WI38 (cell line): ENCODE measurements at regions not wholly inside any gene's neighbourhood (a gene's known extent, or its start where the extent isn't known, plus 50 kb on each side); places are given as distances from the start of the nearest gene placed in this dataset.
"Not testable (repeated sequence)": the region's sequence is repeated elsewhere in the genome, so short reads cannot be mapped to it uniquely, and the experiment has no call there.

ENCODE experiments used
- H3K4me3 ChIP-seq: 2 replicates; pipeline ENCODE4 v1.5.1; 2011; ENCODE audit warnings: low read depth, mild to moderate bottlenecking, control low read depth, low read length
- TF ChIP-seq, protein P1 (sequence below): IDR thresholded peaks from 2 replicates; pipeline ENCODE4 v1.5.1; 2012; ENCODE audit warnings: low read depth, mild to moderate bottlenecking, control low read depth, low read length

GRCh38 chr2:163123526-163123925 lies 285.0 kb upstream of the KCNH7 start:
- H3K4me3 ChIP-seq = no peak overlapping the region
- TF ChIP-seq, protein P1, sequence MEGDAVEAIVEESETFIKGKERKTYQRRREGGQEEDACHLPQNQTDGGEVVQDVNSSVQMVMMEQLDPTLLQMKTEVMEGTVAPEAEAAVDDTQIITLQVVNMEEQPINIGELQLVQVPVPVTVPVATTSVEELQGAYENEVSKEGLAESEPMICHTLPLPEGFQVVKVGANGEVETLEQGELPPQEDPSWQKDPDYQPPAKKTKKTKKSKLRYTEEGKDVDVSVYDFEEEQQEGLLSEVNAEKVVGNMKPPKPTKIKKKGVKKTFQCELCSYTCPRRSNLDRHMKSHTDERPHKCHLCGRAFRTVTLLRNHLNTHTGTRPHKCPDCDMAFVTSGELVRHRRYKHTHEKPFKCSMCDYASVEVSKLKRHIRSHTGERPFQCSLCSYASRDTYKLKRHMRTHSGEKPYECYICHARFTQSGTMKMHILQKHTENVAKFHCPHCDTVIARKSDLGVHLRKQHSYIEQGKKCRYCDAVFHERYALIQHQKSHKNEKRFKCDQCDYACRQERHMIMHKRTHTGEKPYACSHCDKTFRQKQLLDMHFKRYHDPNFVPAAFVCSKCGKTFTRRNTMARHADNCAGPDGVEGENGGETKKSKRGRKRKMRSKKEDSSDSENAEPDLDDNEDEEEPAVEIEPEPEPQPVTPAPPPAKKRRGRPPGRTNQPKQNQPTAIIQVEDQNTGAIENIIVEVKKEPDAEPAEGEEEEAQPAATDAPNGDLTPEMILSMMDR = no peak

DNA sequence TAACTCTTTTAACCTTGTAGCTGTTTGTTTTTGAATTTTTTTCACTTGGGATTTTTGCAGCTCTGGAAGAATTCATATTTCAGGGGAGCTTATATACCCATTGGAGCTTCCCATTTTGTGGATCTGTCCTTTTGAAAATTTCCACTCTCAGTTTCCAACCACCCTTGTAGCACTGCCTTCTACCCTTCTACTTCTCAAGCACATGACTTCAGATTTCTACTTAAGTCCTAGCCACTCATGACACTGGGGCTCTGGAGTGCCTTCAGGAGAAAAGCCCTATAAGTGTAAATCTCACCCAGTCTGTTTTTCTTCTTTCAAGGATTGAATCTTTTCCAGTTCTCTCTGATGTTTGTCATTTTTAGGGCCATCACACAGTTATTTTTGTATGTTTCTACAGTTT lies 283.7 kb upstream of the KCNH7 start:
- no peak overlapping the region for H3K4me3 ChIP-seq
- TF ChIP-seq, protein P1 = no peak

DNA sequence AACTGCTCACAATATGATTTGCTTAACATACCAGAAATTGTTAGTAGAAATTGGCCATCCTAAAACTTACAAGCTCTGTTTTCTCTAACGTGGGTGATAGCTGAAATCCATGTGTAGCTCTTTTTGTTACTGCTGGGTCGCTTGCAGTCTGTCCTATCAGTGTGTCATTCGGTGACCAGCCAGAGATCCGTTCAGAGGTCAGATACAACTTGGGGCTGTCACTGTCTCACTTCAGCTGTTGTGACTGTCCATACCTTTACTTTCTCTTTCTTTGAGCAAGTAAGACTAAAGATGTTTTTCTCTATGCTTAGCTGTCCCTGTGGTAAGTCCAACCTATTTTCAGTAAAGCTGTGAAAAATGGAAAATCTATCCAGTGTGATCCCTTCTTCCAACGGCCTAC lies 282.9 kb upstream of the KCNH7 start:
- TF ChIP-seq, protein P1 = no peak
- H3K4me3 ChIP-seq = no peak overlapping the region

DNA sequence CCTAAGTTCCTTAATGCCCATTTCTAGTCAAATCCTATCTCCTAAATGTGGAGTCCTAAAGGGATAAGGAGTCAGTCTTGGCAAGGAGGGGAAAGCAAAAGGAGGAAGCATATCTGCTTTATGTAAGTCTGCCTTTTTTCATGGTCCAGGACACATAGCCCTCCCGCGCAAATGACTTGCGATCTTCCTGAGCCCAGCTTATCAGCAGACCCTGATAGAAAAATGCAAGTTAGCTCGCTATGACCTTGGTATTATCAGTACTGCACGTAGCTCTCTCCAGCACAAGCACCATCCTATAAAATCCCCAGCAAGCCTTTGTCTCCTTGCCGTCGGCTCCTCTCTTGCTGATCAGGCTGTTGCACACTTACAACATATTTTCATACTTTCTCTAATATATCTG lies 281.4 kb upstream of the KCNH7 start:
- no peak overlapping the region for H3K4me3 ChIP-seq
- TF ChIP-seq, protein P1 = no peak

GRCh38 chr2:163086940-163087339 lies 248.4 kb upstream of the KCNH7 start:
- TF ChIP-seq, protein P1 = no peak
- no peak overlapping the region for H3K4me3 ChIP-seq

- not testable (repeated sequence) for H3K4me3 ChIP-seq
These were observed 246.9 kb upstream of the KCNH7 start for GRCh38 chr2:163085366-163086024.

DNA sequence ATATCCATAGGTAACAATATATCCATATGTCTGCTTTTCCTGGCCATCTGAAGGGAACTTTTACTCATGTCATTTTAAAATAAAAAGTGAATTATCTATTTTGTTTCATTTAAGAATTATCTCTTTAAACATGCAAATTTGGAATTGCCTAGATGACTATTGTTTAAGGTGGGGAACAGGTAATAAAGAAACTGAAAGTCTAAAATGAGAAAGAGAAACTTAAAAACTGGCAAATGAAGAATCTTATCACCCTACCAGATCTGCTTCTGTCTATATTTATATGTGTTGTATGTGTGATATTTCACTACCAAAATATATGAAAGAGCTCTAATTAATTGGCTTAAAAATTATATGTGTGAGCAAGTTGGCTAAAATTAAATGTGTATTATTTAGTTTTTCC lies 243.2 kb upstream of the KCNH7 start:
- TF ChIP-seq, protein P1 = no peak
- no peak overlapping the region for H3K4me3 ChIP-seq

- TF ChIP-seq, protein P1 = no peak
- no peak overlapping the region for H3K4me3 ChIP-seq
These were observed 238.7 kb upstream of the KCNH7 start for GRCh38 chr2:163077241-163077640.
